Left ventricle myocardium inferior (tissue), 1 donor: ENCODE measurements at regions not wholly inside any gene's neighbourhood (a gene's known extent, or its start where the extent isn't known, plus 50 kb on each side); places are given as distances from the start of the nearest gene placed in this dataset.

ENCODE experiments used
- DNase-seq: peaks from one replicate; pipeline ENCODE4 v3.0.0-alpha.2; 2020
- H3K27ac ChIP-seq: fragments of 200-600 bp; replicated peaks from 2 replicates; pipeline ENCODE4 v1.8.0; 2021
- H3K27me3 ChIP-seq: fragments of 200-600 bp; 2 replicates; pipeline ENCODE4 v1.8.0; 2021; ENCODE audit warnings: low read depth
- H3K36me3 ChIP-seq: fragments of 200-600 bp; 2 replicates; pipeline ENCODE4 v1.8.0; 2021
- H3K4me1 ChIP-seq: fragments of 200-600 bp; 2 replicates; pipeline ENCODE4 v1.8.0; 2021
- H3K4me3 ChIP-seq: fragments of 200-600 bp; 2 replicates; pipeline ENCODE4 v1.8.0; 2021; ENCODE audit warnings: mild to moderate bottlenecking, moderate library complexity
- H3K9me3 ChIP-seq: fragments of 200-600 bp; replicated peaks from 2 replicates; pipeline ENCODE4 v1.8.0; 2021
- intact Hi-C: fragments of 100-400 bp; cut with micrococcal nuclease; formaldehyde crosslinking; loops from one replicate; pipeline ENCODE4 v1.11.0; 2022
- TF ChIP-seq, protein P1 (sequence below): fragments of 200-600 bp; IDR thresholded peaks from 2 replicates; pipeline ENCODE4 v1.8.0; 2021; ENCODE audit warnings: antibody characterized with exemption, mild to moderate bottlenecking, borderline replicate concordance
- donor health status: DM: no; HTN: yes; CAD: no; lungs with severe emphysema.

DNA sequence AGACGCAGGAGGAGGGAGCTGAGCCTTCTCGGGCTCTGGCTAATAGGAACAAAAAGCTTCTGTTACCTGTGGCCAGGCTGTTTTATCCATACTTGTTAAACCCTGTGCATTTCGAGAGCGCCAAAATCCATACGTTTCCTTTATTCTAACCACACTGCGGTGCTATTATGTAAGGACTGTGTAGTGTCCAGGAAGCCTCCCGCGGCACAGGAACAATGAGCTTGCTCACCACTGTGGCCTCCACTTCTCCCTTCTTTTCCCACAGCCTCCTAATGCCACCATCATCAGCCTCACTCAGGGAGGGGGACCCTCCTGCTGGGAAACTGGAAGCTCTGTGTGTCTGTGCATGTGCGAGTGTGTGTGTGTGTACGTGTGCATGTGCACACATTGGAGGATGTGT, 268.5 kb downstream of the HAUS1 start:
- Histone ChIP-seq H3K36me3 (no peaks in the 10 kb centered on the region), H3K27me3 (no peaks in the 10 kb centered on the region), H3K4me3 (no peak overlapping the region), H3K9me3 (no peaks in the 10 kb centered on the region), H3K4me1 (peaks cover 6% of the 10 kb centered on the region), H3K27ac (no peak overlapping the region)
- intact Hi-C loops = no loop called here
- no peak for DNase-seq
- TF ChIP-seq, protein P1, sequence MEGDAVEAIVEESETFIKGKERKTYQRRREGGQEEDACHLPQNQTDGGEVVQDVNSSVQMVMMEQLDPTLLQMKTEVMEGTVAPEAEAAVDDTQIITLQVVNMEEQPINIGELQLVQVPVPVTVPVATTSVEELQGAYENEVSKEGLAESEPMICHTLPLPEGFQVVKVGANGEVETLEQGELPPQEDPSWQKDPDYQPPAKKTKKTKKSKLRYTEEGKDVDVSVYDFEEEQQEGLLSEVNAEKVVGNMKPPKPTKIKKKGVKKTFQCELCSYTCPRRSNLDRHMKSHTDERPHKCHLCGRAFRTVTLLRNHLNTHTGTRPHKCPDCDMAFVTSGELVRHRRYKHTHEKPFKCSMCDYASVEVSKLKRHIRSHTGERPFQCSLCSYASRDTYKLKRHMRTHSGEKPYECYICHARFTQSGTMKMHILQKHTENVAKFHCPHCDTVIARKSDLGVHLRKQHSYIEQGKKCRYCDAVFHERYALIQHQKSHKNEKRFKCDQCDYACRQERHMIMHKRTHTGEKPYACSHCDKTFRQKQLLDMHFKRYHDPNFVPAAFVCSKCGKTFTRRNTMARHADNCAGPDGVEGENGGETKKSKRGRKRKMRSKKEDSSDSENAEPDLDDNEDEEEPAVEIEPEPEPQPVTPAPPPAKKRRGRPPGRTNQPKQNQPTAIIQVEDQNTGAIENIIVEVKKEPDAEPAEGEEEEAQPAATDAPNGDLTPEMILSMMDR = no peak

DNA sequence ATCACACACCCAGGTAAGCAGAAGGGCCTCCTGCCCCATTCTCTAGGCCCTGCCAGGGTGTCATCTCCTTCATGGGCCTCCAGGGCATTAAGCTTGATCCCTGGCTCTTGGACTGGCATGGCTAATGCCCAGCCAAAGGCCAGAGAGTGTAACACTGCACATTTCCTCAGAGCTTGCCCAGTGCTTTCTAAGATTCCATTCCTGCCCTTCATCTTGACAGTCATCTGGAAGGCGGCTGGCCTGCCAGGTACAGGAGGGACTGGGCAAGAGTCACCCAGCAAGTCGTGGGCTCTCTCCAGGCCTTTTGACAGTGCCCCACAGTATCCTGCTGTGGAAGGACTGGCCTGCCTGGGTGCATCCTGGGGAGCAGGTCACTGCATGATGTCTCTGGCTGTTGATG, 268.9 kb downstream of the HAUS1 start:
- peaks cover 6% of the 10 kb centered on the region for H3K4me1 ChIP-seq
- no peak for DNase-seq
- H3K36me3 ChIP-seq = no peaks in the 10 kb centered on the region
- H3K4me3 ChIP-seq = no peak overlapping the region
- H3K9me3 ChIP-seq = no peaks in the 10 kb centered on the region
- TF ChIP-seq, protein P1 = no peak
- no peaks in the 10 kb centered on the region for H3K27me3 ChIP-seq
- intact Hi-C loops = no loop called here
- H3K27ac ChIP-seq = no peak overlapping the region

DNA sequence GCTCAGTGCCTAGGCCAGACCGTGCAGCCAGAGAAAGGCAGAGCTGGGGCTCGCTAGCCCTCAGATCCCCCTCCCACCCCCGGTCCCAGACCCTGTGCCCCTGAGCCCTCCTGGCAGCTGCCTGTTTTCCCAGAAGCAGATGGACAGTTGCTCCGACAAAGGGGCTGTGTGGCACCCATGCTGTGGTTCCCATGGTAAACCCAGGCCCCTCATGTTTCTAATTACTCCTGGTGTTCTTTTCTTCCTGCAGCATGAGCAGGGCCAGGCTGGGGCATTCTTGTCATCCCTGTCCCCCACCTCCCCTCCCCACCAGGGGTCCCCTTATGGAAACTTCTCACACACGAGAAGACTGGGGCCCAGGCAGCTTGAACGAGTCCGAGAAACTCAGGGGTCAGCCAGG, 269.6 kb downstream of the HAUS1 start:
- peaks cover 6% of the 10 kb centered on the region for H3K4me1 ChIP-seq
- no peak overlapping the region for H3K27ac ChIP-seq
- no peaks in the 10 kb centered on the region for H3K9me3 ChIP-seq
- no peak for DNase-seq
- no peaks in the 10 kb centered on the region for H3K27me3 ChIP-seq
- H3K36me3 ChIP-seq = no peaks in the 10 kb centered on the region
- intact Hi-C loops = no loop called here
- no peak overlapping the region for H3K4me3 ChIP-seq
- TF ChIP-seq, protein P1 = no peak

DNA sequence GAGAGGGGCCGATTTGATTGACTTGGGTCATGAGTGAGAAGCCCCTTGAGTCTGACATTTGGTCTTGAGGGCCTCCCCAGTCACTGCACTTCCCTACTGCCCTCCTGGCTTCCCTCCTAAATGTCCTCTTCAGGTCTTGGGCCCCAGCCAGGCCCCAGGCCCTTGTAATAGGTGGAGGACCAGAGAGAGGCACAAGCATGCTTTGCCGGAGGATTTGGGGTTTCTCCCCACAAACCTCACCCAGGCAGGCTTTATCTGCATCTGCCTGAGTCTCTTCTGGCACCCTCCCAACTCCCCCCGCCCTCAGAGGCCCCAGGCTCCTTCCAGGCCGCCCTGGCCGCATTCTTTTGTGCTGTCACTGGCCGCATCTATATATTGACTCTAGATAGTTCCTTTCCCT, 270.7 kb downstream of the HAUS1 start:
- no peak for DNase-seq
- intact Hi-C loops = no loop called here
- TF ChIP-seq, protein P1 = no peak

DNA sequence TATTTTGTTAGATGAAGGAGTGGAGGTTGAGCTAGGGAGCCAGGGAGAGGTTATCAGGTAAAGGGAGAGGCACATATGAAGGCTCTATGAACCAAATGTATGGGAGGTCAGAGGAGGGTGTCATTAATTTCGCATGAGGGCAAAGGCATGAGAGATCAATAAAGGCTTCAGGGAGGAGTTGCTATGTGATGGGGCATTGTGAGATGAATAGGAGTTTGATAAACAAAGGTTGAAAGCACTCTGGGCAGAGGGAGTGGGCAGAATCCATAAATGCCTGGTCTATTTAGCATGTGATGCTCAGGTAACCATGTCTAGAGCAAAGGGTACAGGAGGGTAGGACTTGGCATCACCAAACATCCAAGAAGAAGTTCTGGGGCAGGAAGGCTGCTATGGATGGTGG, 273.4 kb downstream of the HAUS1 start:
- H3K36me3 ChIP-seq = no peaks in the 10 kb centered on the region
- H3K27me3 ChIP-seq = no peaks in the 10 kb centered on the region
- intact Hi-C loops = no loop called here
- no peaks in the 10 kb centered on the region for H3K9me3 ChIP-seq
- no peak overlapping the region for H3K4me3 ChIP-seq
- H3K4me1 ChIP-seq = peaks cover 6% of the 10 kb centered on the region
- TF ChIP-seq, protein P1 = no peak
- no peak for DNase-seq
- H3K27ac ChIP-seq = no peak overlapping the region

More for the DNA sequence above, 270.7 kb downstream of the HAUS1 start:
- Histone ChIP-seq H3K27ac (no peak overlapping the region), H3K4me3 (no peak overlapping the region), H3K9me3 (no peaks in the 10 kb centered on the region), H3K4me1 (peaks cover 6% of the 10 kb centered on the region), H3K36me3 (no peaks in the 10 kb centered on the region), H3K27me3 (no peaks in the 10 kb centered on the region)
